Small intestine (tissue), 7 donors: ENCODE measurements at regions not wholly inside any gene's neighbourhood (a gene's known extent, or its start where the extent isn't known, plus 50 kb on each side); places are given as distances from the start of the nearest gene placed in this dataset.

ENCODE experiments used
- DNase-seq, 2 donors: peaks; one replicate each; pipeline versions ENCODE4 v3.0.0 to v3.0.0-alpha.2; 2013
- FAIRE-seq: peaks from 2 replicates; lab custom pipeline; 2012; peaks lifted over from hg19 to GRCh38; lab: Jason Lieb, UNC
- H3K27ac ChIP-seq, 3 donors: one replicate each; pipeline ENCODE4 v1.5.1; 2013; ENCODE audit warnings: low read length in 2 of 3, mild to moderate bottlenecking in 2 of 3, control low read depth in 1 of 3, inconsistent platforms in 1 of 3, low read depth in 1 of 3, moderate library complexity in 1 of 3
- H3K27me3 ChIP-seq, 3 donors: one replicate each; pipeline ENCODE4 v1.6.1; 2013; ENCODE audit warnings: low read length in 3 of 3, inconsistent platforms in 1 of 3; ENCODE audit not compliant: control insufficient read depth in 3 of 3, insufficient read depth in 3 of 3
- H3K36me3 ChIP-seq, 3 donors: one replicate each; pipeline ENCODE4 v1.6.1; 2013; ENCODE audit warnings: low read length in 3 of 3, inconsistent platforms in 1 of 3, low read depth in 1 of 3, mild to moderate bottlenecking in 1 of 3, moderate library complexity in 1 of 3; ENCODE audit not compliant: control insufficient read depth in 3 of 3, insufficient read depth in 2 of 3
- H3K4me1 ChIP-seq, 3 donors: one replicate each; pipeline ENCODE4 v1.6.1; 2013; ENCODE audit warnings: low read length in 2 of 3, inconsistent platforms in 1 of 3, low read depth in 1 of 3, mild to moderate bottlenecking in 1 of 3, moderate library complexity in 1 of 3; ENCODE audit not compliant: control insufficient read depth in 3 of 3, insufficient read depth in 2 of 3
- H3K4me3 ChIP-seq, 3 donors: one replicate each; pipeline ENCODE4 v1.5.1; 2013; ENCODE audit warnings: low read length in 3 of 3, control low read depth in 1 of 3, inconsistent platforms in 1 of 3, low read depth in 1 of 3, mild to moderate bottlenecking in 1 of 3, moderate library complexity in 1 of 3
- H3K9me3 ChIP-seq, 2 donors: one replicate each; pipeline ENCODE4 v1.6.1; 2013; ENCODE audit warnings: low read depth in 1 of 2, low read length in 1 of 2; ENCODE audit not compliant: control insufficient read depth in 2 of 2, insufficient read depth in 1 of 2
- WGBS, 3 donors: extraction: QIAGEN DNeasy Blood & Tissue Kit; methylation state at CpG; one replicate each; pipeline ENCODE4 v1.1.7; 2013; 5-methylcytosine and 5-hydroxymethylcytosine counted together
- donor health status: healthy with polysubstance abuse.
- donor health status: control.
- donor health status: control.
- donor health status: Bipolar disorder and iron deficiency.
- donor health status: healthy.

DNA sequence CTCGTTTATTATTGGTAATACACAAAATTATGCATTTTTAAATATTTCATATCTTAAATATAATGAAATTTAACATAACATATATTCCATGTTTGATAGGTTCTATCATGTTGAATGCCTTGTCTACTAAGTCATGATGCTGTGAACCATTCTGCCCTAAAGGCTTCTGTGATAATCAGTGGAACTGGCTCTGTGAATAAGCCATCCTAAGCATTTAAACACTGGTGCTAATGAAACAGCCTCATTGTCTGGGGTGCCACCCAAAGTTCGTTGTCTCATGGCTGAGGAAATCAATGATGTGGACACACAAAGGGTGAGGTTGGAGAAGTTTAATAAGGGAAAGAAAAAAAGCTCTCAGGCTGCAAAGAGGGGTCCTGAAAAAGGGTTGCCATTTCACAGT, 264.7 kb upstream of the ZRANB2 start:
- no peak for FAIRE-seq
- 22 to 51% (median 39%) methylated on average over 2 of the region's 2 CpGs for WGBS, 3 donors

DNA sequence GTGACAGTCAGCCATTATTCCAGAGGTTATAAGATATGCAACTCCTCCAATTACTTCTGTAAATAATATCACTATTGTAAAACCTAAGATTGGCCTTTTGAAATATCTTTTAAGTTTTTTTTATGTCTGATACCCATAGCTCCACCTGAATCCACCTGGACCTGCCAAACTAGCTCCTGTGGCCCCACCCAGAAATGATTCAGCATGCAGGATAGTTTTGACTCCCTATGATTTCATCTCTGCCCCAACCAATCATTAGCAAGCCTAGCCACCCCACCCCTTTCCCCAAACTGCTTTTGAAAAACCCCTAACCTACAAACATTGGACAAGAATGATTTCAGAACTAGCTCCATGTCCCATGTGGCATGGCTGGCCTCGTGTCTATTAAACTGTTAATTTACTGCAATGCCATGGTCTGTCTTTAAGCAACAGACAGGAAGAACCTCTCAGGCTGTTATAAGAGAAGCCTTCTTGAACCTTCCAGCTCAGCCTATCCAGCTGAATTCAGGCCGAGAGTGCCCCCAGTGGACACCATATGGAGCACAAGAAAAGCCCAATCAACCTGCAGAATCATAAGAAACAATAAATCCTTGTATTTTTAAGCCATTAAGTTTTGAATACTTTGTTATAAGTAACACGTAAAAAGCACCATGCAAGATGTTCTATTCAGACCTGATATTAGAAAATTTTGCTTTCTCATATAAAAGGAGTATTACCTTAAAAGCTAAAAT, 263.0 kb upstream of the ZRANB2 start:
- Histone ChIP-seq H3K9me3 (peaks cover 0 to 37% of the 10 kb centered on the region in 2 donors), H3K36me3 (no peaks in the 10 kb centered on the region), H3K27me3 (no peaks in the 10 kb centered on the region), H3K27ac (no peak overlapping the region), H3K4me1 (no peaks in the 10 kb centered on the region), H3K4me3 (no peak overlapping the region)
- FAIRE-seq, result no peak
- no peak for DNase-seq
- 39 to 66% (median 42%) methylated on average over 3 of the region's 3 CpGs for whole genome bisulfite sequencing, 3 donors

More for the DNA sequence above, 264.7 kb upstream of the ZRANB2 start:
- no peaks in the 10 kb centered on the region for H3K27me3 ChIP-seq
- H3K9me3 ChIP-seq, result peaks cover 0 to 28% of the 10 kb centered on the region in 2 donors
- H3K4me1 ChIP-seq, result no peaks in the 10 kb centered on the region
- H3K36me3 ChIP-seq, result no peaks in the 10 kb centered on the region
- no peak for DNase-seq
- H3K4me3 ChIP-seq, result no peak overlapping the region
- no peak overlapping the region for H3K27ac ChIP-seq

DNA sequence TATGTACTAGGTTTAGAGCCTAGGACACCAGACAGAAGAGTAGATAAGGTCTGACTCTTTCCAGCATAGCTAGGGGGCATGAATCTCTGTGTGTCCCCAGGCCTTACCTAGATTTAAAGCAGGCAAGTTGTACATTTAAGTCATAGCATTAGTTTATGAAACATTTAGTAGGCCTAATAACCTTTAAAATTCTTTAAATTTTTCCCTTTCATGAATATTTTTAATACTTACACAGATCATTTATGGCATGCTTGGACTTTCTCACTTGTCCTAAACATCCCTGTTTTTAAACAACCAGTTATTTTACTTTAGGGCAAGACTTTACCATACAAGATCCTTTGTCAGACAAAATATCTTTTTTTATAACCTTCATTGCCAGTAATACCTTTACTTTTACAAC, 258.4 kb upstream of the ZRANB2 start:
- no peak for FAIRE-seq
- no peak overlapping the region for H3K27ac ChIP-seq

DNA sequence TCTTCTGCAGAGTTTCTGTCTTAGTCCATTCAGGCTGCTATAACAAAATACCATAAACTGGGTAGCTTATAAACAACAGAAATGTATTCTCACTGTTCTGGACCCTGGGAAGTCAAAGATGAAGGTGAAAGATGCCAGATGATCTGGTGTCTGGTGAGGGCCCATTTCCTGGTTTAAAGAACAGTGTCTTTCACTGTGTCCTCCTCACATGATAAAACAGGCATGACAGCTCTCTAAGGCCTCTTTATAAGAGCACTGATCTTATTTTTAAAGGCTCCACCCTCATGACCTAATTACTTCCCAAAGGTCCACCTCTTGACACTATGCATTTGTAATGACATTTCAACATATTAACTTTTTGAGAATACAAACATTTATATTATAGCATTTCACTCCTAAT, 250.2 kb upstream of the ZRANB2 start:
- H3K36me3 ChIP-seq, result no peaks in the 10 kb centered on the region
- FAIRE-seq (no peak), DNase-seq (no peak)
- peaks cover 0 to 9% of the 10 kb centered on the region in 2 donors for H3K9me3 ChIP-seq
- no peaks in the 10 kb centered on the region for H3K27me3 ChIP-seq
- no peak overlapping the region for H3K27ac ChIP-seq
- H3K4me3 ChIP-seq, result no peak overlapping the region
- H3K4me1 ChIP-seq, result no peaks in the 10 kb centered on the region

More for the DNA sequence above, 258.4 kb upstream of the ZRANB2 start:
- DNase-seq, result no peak
- Histone ChIP-seq H3K4me3 (no peak overlapping the region), H3K27me3 (no peaks in the 10 kb centered on the region), H3K4me1 (no peaks in the 10 kb centered on the region), H3K9me3 (peaks cover 0 to 48% of the 10 kb centered on the region in 2 donors), H3K36me3 (no peaks in the 10 kb centered on the region)

DNA sequence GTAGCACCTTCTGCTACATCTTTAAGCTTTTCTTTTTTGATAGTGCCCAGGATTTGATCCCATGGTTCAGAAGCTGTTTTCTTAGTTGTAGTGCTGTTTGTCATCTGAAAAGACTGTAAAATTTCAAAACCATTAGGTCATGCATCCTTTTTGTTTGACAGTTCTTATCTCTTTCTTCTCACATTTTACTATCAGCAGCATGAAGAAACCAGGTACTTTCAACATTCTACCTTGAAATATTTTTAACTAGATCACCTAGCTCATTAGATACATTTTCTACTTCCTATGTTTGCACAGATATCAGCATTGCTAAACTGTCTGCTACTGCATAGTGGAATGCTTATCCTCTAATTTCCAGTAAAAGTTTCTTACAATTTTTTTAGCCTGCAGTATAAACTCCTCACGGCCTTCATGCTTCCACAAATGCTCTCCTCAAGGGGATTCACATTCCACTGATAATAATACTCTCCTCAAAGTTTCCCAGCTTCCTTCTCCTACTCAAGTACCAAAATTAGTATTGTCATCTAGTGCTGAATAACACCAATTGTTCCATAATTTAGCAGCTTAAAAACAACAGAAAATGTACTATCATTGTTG, 243.9 kb upstream of the ZRANB2 start:
- no peaks in the 10 kb centered on the region for H3K4me1 ChIP-seq
- H3K36me3 ChIP-seq, result no peaks in the 10 kb centered on the region
- no peaks in the 10 kb centered on the region for H3K9me3 ChIP-seq
- DNase-seq (no peak), FAIRE-seq (no peak)
- 29 to 43% (median 40%) methylated on average over 1 of the region's 1 CpG for WGBS, 3 donors
- H3K4me3 ChIP-seq, result no peak overlapping the region
- H3K27me3 ChIP-seq, result no peaks in the 10 kb centered on the region
- no peak overlapping the region for H3K27ac ChIP-seq

DNA sequence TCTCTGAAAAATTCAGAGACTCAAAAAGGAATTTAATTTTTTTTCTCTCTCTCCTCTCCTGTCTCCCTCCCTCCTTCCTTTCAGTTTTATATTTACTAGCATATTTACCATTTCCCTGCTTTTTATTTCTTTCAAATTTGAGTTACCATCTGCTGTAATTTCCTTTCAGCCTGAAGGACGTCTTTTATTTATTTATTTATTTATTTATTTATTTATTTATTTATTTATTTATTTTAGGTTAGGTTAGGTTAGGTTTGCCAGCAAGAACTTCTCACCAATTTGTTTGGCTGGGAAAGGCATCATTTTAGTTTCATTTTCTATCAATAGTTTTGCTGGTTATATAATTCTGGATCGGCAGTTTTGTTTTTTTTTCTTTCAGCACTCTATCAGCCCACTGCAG, 231.7 kb upstream of the ZRANB2 start:
- WGBS, 3 donors, result 56 to 76% (median 63%) methylated on average over 2 of the region's 2 CpGs
- no peaks in the 10 kb centered on the region for H3K36me3 ChIP-seq
- DNase-seq (no peak), FAIRE-seq (no peak)
- H3K4me3 ChIP-seq, result no peak overlapping the region
- H3K27ac ChIP-seq, result no peak overlapping the region
- no peaks in the 10 kb centered on the region for H3K27me3 ChIP-seq
- no peaks in the 10 kb centered on the region for H3K4me1 ChIP-seq
- peaks cover 0 to under 1% of the 10 kb centered on the region in 2 donors for H3K9me3 ChIP-seq

DNA sequence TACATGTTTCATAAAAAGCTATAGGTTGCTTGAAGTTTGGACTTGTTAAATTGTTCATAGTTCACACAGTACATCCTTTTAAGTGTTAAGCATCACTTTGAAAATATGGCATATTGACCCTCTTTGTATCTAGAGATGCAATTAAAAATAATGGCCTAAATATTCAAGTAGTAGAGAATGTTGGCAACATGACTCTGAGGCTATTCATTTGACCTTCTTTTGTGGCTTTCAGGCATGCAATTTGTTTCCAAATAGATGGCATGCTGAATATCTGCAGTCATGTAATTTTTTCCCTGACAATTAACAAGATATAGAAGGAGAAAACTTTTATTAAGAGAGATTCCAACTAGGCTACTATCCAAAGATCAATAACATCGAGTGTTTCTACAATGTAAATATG, 230.5 kb upstream of the ZRANB2 start:
- 28 to 34% (median 30%) methylated on average over 1 of the region's 1 CpG for WGBS, 3 donors
- no peak overlapping the region for H3K27ac ChIP-seq
- H3K4me1 ChIP-seq, result no peaks in the 10 kb centered on the region
- no peaks in the 10 kb centered on the region for H3K36me3 ChIP-seq
- DNase-seq, result no peak
- peaks cover 0 to 2% of the 10 kb centered on the region in 2 donors for H3K9me3 ChIP-seq
- no peak overlapping the region for H3K4me3 ChIP-seq
- no peak for FAIRE-seq
- no peaks in the 10 kb centered on the region for H3K27me3 ChIP-seq

DNA sequence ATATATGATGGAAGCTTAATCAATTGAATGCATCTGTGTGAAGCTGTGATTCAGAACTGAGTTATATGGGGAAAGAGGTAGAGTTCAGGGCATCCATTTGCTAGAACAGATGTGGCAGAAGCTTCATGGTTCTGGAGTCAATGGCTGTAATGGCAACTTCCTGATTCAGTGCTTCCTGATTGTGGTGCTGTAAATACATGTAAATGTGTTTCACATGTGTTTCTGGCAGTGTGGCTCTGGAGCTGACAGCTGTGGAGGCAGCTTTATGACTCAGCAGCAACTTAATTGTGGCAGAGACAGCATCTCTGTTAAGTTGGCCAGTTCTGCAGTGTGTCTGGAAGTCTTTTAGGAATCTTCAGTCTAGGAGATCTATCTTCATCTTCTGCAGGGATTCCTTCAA, 226.6 kb upstream of the ZRANB2 start:
- Histone ChIP-seq H3K9me3 (peaks cover 0 to 2% of the 10 kb centered on the region in 2 donors), H3K27ac (no peak overlapping the region), H3K4me1 (no peaks in the 10 kb centered on the region), H3K4me3 (no peak overlapping the region), H3K27me3 (no peaks in the 10 kb centered on the region), H3K36me3 (no peaks in the 10 kb centered on the region)
- DNase-seq (no peak), FAIRE-seq (no peak)

DNA sequence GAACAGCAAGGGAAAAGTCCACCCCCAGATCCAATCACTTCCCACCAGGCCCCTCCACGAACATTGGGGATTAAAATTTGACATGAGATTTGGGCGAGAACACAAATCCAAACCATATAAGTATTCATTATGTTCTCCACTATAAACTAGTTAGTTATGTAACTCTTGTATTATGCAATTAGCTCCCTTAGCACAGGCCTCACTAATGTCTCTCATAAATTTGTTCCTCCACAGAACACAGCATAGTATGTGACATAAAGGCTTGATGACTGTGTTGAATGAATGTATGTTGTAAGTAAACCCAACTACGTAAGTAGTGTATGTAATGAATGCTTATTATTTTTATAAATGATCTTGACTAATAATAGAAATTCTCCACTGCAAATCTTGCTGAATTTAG, 223.3 kb upstream of the ZRANB2 start:
- no peaks in the 10 kb centered on the region for H3K4me1 ChIP-seq
- WGBS, 3 donors, result 43 to 49% (median 47%) methylated on average over 3 of the region's 3 CpGs
- peaks cover 0 to 2% of the 10 kb centered on the region in 2 donors for H3K9me3 ChIP-seq
- FAIRE-seq (no peak), DNase-seq (no peak)
- H3K27me3 ChIP-seq, result no peaks in the 10 kb centered on the region
- no peaks in the 10 kb centered on the region for H3K36me3 ChIP-seq
- no peak overlapping the region for H3K4me3 ChIP-seq
- no peak overlapping the region for H3K27ac ChIP-seq
